HCT116 (cell line): ENCODE measurements at regions not wholly inside any gene's neighbourhood (a gene's known extent, or its start where the extent isn't known, plus 50 kb on each side); places are given as distances from the start of the nearest gene placed in this dataset.

Source experiments
- CEBPB ChIP-seq: IDR thresholded peaks from 2 replicates; pipeline ENCODE4 v1.6.1; 2012; ENCODE audit warnings: low read depth
- TF ChIP-seq, protein P1 (sequence below), 3 experiments: fragments of 200-600 bp in 1 of 3; sonication (generic) in 1 of 3; IDR thresholded peaks in 2 of 3; conservative IDR thresholded peaks in 1 of 3; 2 replicates each; pipeline ENCODE4 v1.5.1; 2012 to 2017; ENCODE audit warnings: low read depth in 2 of 3, low read length in 2 of 3, antibody characterized with exemption in 1 of 3, borderline replicate concordance in 1 of 3, control low read depth in 1 of 3, mild to moderate bottlenecking in 1 of 3, mixed read lengths in 1 of 3, mixed run types in 1 of 3, moderate library complexity in 1 of 3; ENCODE audit not compliant: insufficient read depth in 1 of 3

DNA sequence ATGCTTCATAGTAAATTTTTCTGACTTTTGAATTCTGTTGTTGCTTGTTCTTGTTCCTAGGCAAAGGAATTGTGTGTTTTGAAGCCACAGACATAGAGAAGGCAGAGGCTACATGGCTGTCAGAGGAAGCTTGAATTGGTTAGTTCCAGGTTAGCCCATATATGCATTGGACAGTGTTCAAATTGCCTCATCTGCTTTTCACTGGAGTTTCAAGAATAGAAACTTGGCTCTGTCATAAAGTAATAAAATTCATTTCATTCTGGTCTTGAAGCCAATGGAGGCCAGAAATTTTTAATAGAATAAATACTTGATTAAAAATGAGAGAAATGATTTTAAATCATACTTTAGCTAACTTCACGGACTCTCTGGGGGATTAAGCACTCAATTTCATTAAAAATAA lies 178.0 kb downstream of the YIPF5 start:
- TF ChIP-seq, protein P1, sequence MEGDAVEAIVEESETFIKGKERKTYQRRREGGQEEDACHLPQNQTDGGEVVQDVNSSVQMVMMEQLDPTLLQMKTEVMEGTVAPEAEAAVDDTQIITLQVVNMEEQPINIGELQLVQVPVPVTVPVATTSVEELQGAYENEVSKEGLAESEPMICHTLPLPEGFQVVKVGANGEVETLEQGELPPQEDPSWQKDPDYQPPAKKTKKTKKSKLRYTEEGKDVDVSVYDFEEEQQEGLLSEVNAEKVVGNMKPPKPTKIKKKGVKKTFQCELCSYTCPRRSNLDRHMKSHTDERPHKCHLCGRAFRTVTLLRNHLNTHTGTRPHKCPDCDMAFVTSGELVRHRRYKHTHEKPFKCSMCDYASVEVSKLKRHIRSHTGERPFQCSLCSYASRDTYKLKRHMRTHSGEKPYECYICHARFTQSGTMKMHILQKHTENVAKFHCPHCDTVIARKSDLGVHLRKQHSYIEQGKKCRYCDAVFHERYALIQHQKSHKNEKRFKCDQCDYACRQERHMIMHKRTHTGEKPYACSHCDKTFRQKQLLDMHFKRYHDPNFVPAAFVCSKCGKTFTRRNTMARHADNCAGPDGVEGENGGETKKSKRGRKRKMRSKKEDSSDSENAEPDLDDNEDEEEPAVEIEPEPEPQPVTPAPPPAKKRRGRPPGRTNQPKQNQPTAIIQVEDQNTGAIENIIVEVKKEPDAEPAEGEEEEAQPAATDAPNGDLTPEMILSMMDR (IDR thresholded peaks at IDR 0.05 in 2 of 3, conservative IDR thresholded peaks at IDR 0.05 in 1 of 3; ENCODE audit: borderline replicate concordance in 1 of 3, insufficient read depth in 1 of 3, low read depth in 2 of 3, low read length in 2 of 3), result no peak
- TF ChIP-seq CEBPB, result no peak
